ENCODE measurements at regions not wholly inside any gene's neighbourhood (a gene's known extent, or its start where the extent isn't known, plus 50 kb on each side); places are given as distances from the start of the nearest gene placed in this dataset.

DNA sequence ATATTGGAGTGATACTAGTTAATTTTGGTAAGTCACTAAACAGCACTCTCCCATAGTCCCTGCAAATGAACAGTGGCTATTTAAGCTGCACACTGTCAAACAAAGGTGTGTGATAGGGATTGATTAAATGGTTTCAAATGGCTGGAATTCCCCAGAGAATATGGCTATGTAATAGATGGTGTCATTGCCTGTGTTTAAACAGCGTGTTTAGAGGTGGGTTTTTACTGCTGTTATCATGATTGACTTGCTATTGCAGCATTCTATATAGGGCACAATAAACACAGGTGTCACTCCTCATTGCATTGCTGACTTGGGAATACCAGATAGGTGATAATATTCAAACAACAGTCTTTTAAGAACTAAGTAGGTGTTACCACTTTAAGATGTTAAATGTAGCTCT lies 171.7 kb upstream of the MAN1A1 start:
- peaks cover 4% of the 10 kb centered on the region; the same call in 1 of the 2 replicates for H3K9me3 ChIP-seq (ENCODE audit: control insufficient read depth, insufficient read depth, low read depth, low read length)
- no peak for TF ChIP-seq CTCF (IDR thresholded peaks at IDR 0.05)
- TF ChIP-seq, protein P1, sequence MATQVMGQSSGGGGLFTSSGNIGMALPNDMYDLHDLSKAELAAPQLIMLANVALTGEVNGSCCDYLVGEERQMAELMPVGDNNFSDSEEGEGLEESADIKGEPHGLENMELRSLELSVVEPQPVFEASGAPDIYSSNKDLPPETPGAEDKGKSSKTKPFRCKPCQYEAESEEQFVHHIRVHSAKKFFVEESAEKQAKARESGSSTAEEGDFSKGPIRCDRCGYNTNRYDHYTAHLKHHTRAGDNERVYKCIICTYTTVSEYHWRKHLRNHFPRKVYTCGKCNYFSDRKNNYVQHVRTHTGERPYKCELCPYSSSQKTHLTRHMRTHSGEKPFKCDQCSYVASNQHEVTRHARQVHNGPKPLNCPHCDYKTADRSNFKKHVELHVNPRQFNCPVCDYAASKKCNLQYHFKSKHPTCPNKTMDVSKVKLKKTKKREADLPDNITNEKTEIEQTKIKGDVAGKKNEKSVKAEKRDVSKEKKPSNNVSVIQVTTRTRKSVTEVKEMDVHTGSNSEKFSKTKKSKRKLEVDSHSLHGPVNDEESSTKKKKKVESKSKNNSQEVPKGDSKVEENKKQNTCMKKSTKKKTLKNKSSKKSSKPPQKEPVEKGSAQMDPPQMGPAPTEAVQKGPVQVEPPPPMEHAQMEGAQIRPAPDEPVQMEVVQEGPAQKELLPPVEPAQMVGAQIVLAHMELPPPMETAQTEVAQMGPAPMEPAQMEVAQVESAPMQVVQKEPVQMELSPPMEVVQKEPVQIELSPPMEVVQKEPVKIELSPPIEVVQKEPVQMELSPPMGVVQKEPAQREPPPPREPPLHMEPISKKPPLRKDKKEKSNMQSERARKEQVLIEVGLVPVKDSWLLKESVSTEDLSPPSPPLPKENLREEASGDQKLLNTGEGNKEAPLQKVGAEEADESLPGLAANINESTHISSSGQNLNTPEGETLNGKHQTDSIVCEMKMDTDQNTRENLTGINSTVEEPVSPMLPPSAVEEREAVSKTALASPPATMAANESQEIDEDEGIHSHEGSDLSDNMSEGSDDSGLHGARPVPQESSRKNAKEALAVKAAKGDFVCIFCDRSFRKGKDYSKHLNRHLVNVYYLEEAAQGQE (IDR thresholded peaks at IDR 0.05; ENCODE audit: insufficient read depth in 1 of 2, low read depth in 2 of 2, low read length in 1 of 2): no peak
- TF ChIP-seq SIN3A (IDR thresholded peaks at IDR 0.05; ENCODE audit: borderline replicate concordance, insufficient read depth, low read depth, low read length): no peak
- TF ChIP-seq TCF7L2 (IDR thresholded peaks at IDR 0.05; ENCODE audit: low read depth, low read length): no peak
- no peak for TF ChIP-seq POLR2AphosphoS5 (IDR thresholded peaks at IDR 0.05; ENCODE audit: low read depth, low read length)
- DNase-seq (ENCODE audit: low read depth, low spot score) (no peak), ATAC-seq (no peak)
- no TSS peak for BruUV-seq (replicated peaks)
- H3K27me3 ChIP-seq (ENCODE audit: control insufficient read depth, insufficient read depth, low read length): no peaks in the 10 kb centered on the region
- CTCF ChIA-PET: no interaction called here
- no peak overlapping the region for H3K27ac ChIP-seq (ENCODE audit: low read length)
- H3K36me3 ChIP-seq (ENCODE audit: control insufficient read depth, insufficient read depth, low read length): no peaks in the 10 kb centered on the region
- H3K4me3 ChIP-seq (ENCODE audit: low read depth in 2 of 2, low read length in 2 of 2): no peak overlapping the region
- POLR2A ChIA-PET: no interaction called here
- in situ Hi-C loops (cut with HindIII; ENCODE audit: low pct_unique_long_range_greater_than_20kb, low sequenced_read_pairs): no loop called here
- intact Hi-C loops (cut with micrococcal nuclease; ENCODE audit: unreplicated experiment): no loop called here
- H3K4me1 ChIP-seq (ENCODE audit: control insufficient read depth, insufficient read depth, low read length): no peaks in the 10 kb centered on the region

DNA sequence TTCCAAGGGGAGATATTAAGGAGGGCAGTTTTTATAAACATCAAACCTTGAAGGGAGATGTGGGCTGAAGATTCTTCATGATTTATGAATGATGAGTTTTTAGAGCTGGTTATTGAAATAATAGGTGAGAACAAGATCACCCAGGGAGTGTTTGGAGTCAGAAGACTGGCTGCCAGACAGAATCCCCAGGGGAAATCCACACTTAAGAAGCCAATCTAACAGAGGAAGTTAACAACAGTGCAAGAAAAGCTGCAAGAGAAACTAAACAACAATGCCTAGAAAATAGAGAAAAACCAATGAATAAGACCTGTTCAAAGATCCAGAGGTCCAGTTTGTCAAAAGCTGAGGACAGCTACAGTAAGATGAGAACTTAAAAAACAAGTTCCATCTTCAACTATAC lies 167.9 kb upstream of the MAN1A1 start:
- in situ Hi-C loops (cut with HindIII; ENCODE audit: low pct_unique_long_range_greater_than_20kb, low sequenced_read_pairs) (no loop called here), intact Hi-C loops (cut with micrococcal nuclease; ENCODE audit: unreplicated experiment) (no loop called here)
- DNase-seq (ENCODE audit: low read depth, low spot score) (no peak), ATAC-seq (no peak)
- no peaks in the 10 kb centered on the region for H3K9me3 ChIP-seq (ENCODE audit: control insufficient read depth, insufficient read depth, low read depth, low read length)
- no peaks in the 10 kb centered on the region for H3K36me3 ChIP-seq (ENCODE audit: control insufficient read depth, insufficient read depth, low read length)
- ChIA-PET CTCF (no interaction called here), POLR2A (no interaction called here)
- no peak overlapping the region for H3K4me3 ChIP-seq (ENCODE audit: low read depth in 2 of 2, low read length in 2 of 2)
- H3K4me1 ChIP-seq (ENCODE audit: control insufficient read depth, insufficient read depth, low read length): no peaks in the 10 kb centered on the region
- no peak overlapping the region for H3K27ac ChIP-seq (ENCODE audit: low read length)
- no TSS peak for BruUV-seq (replicated peaks)
- TF ChIP-seq, protein P1 (IDR thresholded peaks at IDR 0.05; ENCODE audit: insufficient read depth in 1 of 2, low read depth in 2 of 2, low read length in 1 of 2): no peak
- no peak for TF ChIP-seq TCF7L2 (IDR thresholded peaks at IDR 0.05; ENCODE audit: low read depth, low read length)
- no peak for TF ChIP-seq SIN3A (IDR thresholded peaks at IDR 0.05; ENCODE audit: borderline replicate concordance, insufficient read depth, low read depth, low read length)
- no peaks in the 10 kb centered on the region for H3K27me3 ChIP-seq (ENCODE audit: control insufficient read depth, insufficient read depth, low read length)
